Left colon (tissue), 2 donors: ENCODE measurements at regions not wholly inside any gene's neighbourhood (a gene's known extent, or its start where the extent isn't known, plus 50 kb on each side); places are given as distances from the start of the nearest gene placed in this dataset.
"Not testable (repeated sequence)": the region's sequence is repeated elsewhere in the genome, so short reads cannot be mapped to it uniquely, and the experiment has no call there.

Source experiments
- ATAC-seq: fragments of 200-7000 bp; cut with Tn5 transposase; one replicate; pipeline ENCODE4 v1.9.1; 2020; ENCODE audit warnings: mild to moderate bottlenecking, moderate library complexity
- DNase-seq, 2 donors: peaks; one replicate each; pipeline ENCODE4 v3.0.0-alpha.2; 2020
- intact Hi-C, 2 donors: fragments of 100-400 bp; cut with DNase I in 1 of 2; cut with micrococcal nuclease in 1 of 2; formaldehyde crosslinking; loops; one replicate each; pipeline versions ENCODE4 v1.11.2 to v1.14.0; 2022; cut with DNase I, micrococcal nuclease
- donor health status: DM: no; HTN: no; CAD: no.
- donor health status: DM: yes; HTN: yes; CAD: no.

GRCh38 chr10:120180160-120180559, 276.9 kb upstream of the PLPP4 start:
- intact Hi-C loops: no loop called here
- ATAC-seq (no peak), DNase-seq (no peak)

- DNase-seq: no peak
- intact Hi-C loops: no loop called here
- ATAC-seq: no peak
Measured at GRCh38 chr10:120181154-120181553, 275.9 kb upstream of the PLPP4 start.

- peak; percentile 40 for ATAC-seq
- DNase-seq: no peak
- intact Hi-C loops: no loop called here
Measured at GRCh38 chr10:120182431-120182830, 274.6 kb upstream of the PLPP4 start.

GRCh38 chr10:120183546-120183945, 273.5 kb upstream of the PLPP4 start:
- intact Hi-C loops: no loop called here
- ATAC-seq (no peak), DNase-seq (no peak)

- ATAC-seq (no peak), DNase-seq (no peak)
- intact Hi-C loops: no loop called here
Measured at GRCh38 chr10:120184547-120185337, 272.3 kb upstream of the PLPP4 start.

- DNase-seq (no peak), ATAC-seq (no peak)
- intact Hi-C loops: no loop called here
Measured at GRCh38 chr10:120186506-120186905, 270.5 kb upstream of the PLPP4 start.

GRCh38 chr10:120187168-120187567, 269.9 kb upstream of the PLPP4 start:
- intact Hi-C loops, ATAC-seq, DNase-seq: not testable (repeated sequence)

- ATAC-seq (no peak), DNase-seq (no peak)
- intact Hi-C loops: no loop called here
Measured at GRCh38 chr10:120188950-120189349, 268.1 kb upstream of the PLPP4 start.

GRCh38 chr10:120195984-120196712, 260.9 kb upstream of the PLPP4 start:
- DNase-seq (no peak), ATAC-seq (no peak)
- intact Hi-C loops: no loop called here

GRCh38 chr10:120204877-120205276, 252.2 kb upstream of the PLPP4 start:
- ATAC-seq (no peak), DNase-seq (no peak)
- intact Hi-C loops: no loop called here

GRCh38 chr10:120205368-120206018, 251.5 kb upstream of the PLPP4 start:
- DNase-seq (no peak), ATAC-seq (no peak)
- intact Hi-C loops: no loop called here

GRCh38 chr10:120208488-120208887, 248.5 kb upstream of the PLPP4 start:
- DNase-seq: no peak
- intact Hi-C loops: no loop called here
- peak; percentile 79 for ATAC-seq

GRCh38 chr10:120209124-120209762, 247.8 kb upstream of the PLPP4 start:
- intact Hi-C loops: no loop called here
- ATAC-seq (peak; percentile 89), DNase-seq (no peak)

- intact Hi-C loops: no loop called here
- ATAC-seq (no peak), DNase-seq (no peak)
Measured at GRCh38 chr10:120212275-120212674, 244.8 kb upstream of the PLPP4 start.

- DNase-seq, intact Hi-C loops, ATAC-seq: not testable (repeated sequence)
Measured at GRCh38 chr10:120213283-120213682, 243.7 kb upstream of the PLPP4 start.

- DNase-seq: no peak
- intact Hi-C loops: no loop called here
- no peak for ATAC-seq
Measured at GRCh38 chr10:120217736-120218135, 239.3 kb upstream of the PLPP4 start.

GRCh38 chr10:120221873-120222485, 235.0 kb upstream of the PLPP4 start:
- intact Hi-C loops: no loop called here
- ATAC-seq (peak; percentile 67), DNase-seq (peak in 1 of 2 donors; percentile 31)

GRCh38 chr10:120229641-120230040, 227.4 kb upstream of the PLPP4 start:
- intact Hi-C loops: no loop called here
- peak; percentile 61 for ATAC-seq
- no peak for DNase-seq

GRCh38 chr10:120239695-120240094, 217.3 kb upstream of the PLPP4 start:
- intact Hi-C loops, ATAC-seq: not testable (repeated sequence)
- peak in 1 of 2 donors; percentile 33 for DNase-seq
